C4-2B (cell line): ENCODE measurements at regions not wholly inside any gene's neighbourhood (a gene's known extent, or its start where the extent isn't known, plus 50 kb on each side); places are given as distances from the start of the nearest gene placed in this dataset.

Experiments used
- ZFX ChIP-seq: fragments of 450-650 bp; IDR thresholded peaks from 2 replicates; pipeline ENCODE4 v1.6.1; 2017
- TF ChIP-seq, protein P1 (sequence below): fragments of 450-650 bp; conservative IDR thresholded peaks from 2 replicates; pipeline ENCODE4 v1.5.1; 2017; ENCODE audit warnings: mild to moderate bottlenecking

DNA sequence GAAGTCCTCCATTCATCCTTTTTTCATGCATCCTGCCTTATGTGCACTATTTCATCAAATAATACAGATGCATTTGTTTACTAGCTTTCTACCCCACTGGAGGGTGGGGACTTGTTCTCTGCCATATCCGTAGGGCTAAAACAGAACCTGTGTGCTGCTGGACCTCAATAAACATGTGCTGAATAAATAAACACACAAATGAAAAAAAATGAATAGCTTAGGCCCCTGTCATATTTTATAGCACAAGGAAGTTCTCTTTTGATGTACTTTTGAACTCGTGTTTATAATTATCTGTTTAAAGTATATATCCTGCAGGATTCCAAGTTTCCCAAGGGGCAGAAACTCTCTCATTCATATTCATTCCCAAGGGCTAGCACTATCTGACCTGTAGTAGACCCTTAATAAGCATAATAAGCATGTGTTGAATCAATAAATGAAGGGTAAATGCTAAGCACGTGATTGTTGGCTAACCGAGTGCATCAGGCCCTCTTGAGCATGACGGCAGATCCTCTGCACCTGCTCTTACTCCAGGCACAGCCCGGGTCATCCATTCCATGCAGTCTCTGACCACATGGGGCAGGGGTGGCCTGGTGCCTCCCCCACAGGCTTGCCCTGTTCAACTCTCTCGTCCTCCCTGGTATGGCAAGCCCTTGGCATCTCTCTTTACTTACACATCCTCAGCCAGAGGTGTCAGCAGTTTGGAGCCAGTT, 474.1 kb upstream of the ZMIZ1 start:
- TF ChIP-seq, protein P1, sequence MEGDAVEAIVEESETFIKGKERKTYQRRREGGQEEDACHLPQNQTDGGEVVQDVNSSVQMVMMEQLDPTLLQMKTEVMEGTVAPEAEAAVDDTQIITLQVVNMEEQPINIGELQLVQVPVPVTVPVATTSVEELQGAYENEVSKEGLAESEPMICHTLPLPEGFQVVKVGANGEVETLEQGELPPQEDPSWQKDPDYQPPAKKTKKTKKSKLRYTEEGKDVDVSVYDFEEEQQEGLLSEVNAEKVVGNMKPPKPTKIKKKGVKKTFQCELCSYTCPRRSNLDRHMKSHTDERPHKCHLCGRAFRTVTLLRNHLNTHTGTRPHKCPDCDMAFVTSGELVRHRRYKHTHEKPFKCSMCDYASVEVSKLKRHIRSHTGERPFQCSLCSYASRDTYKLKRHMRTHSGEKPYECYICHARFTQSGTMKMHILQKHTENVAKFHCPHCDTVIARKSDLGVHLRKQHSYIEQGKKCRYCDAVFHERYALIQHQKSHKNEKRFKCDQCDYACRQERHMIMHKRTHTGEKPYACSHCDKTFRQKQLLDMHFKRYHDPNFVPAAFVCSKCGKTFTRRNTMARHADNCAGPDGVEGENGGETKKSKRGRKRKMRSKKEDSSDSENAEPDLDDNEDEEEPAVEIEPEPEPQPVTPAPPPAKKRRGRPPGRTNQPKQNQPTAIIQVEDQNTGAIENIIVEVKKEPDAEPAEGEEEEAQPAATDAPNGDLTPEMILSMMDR, result no peak
- TF ChIP-seq ZFX, result no peak
